ENCODE measurements at regions not wholly inside any gene's neighbourhood (a gene's known extent, or its start where the extent isn't known, plus 50 kb on each side); places are given as distances from the start of the nearest gene placed in this dataset.

GRCh38 chr17:6346986-6347385 is 87.9 kb downstream of the AIPL1 start:
- Histone ChIP-seq H3K79me2 (ENCODE audit: control insufficient read depth in 1 of 2, insufficient read depth in 2 of 2, low read length in 2 of 2) (no peaks in the 10 kb centered on the region), H3K27ac (ENCODE audit: low read depth, low read length) (no peak overlapping the region), H2BK15ac (ENCODE audit: low read length) (no peak overlapping the region), H3K9me3 (ENCODE audit: insufficient read depth in 2 of 2, low read depth in 1 of 2, low read length in 1 of 2) (no peaks in the 10 kb centered on the region), H4K8ac (ENCODE audit: extremely low read depth, insufficient read depth, low read length) (no peak overlapping the region), H2BK20ac (ENCODE audit: low read length) (no peak overlapping the region), H2BK120ac (replicated peaks; ENCODE audit: low read depth, low read length) (no peak overlapping the region), H3K9ac (replicated peaks in 1 of 4; ENCODE audit: extremely low read depth in 1 of 4, low read depth in 3 of 4, low read length in 3 of 4) (no peak overlapping the region), H3K14ac (ENCODE audit: insufficient read length) (no peak overlapping the region), H3K4ac (replicated peaks; ENCODE audit: insufficient read length, low read depth, low read length) (no peak overlapping the region), H2AK5ac (ENCODE audit: low read depth, low read length) (no peak overlapping the region), H2AFZ (ENCODE audit: low read length) (no peak overlapping the region), H4K20me1 (replicated peaks in 1 of 2; ENCODE audit: control insufficient read depth in 1 of 2, insufficient read depth in 2 of 2, low read length in 2 of 2) (no peaks in the 10 kb centered on the region), H3K23me2 (ENCODE audit: low read depth, low read length) (no peaks in the 10 kb centered on the region), H4K5ac (ENCODE audit: insufficient read length, low read depth, low read length) (no peak overlapping the region), H3K18ac (ENCODE audit: extremely low read depth, low read length) (no peak overlapping the region), H3K79me1 (ENCODE audit: low read depth, low read length) (no peaks in the 10 kb centered on the region), H3K36me3 (ENCODE audit: control insufficient read depth in 2 of 4, insufficient read depth in 4 of 4, low read length in 3 of 4) (no peaks in the 10 kb centered on the region), H2BK12ac (ENCODE audit: low read depth, low read length) (no peak overlapping the region), H3K4me3 (ENCODE audit: extremely low read depth in 1 of 4, insufficient read depth in 2 of 4, low read depth in 3 of 4, low read length in 4 of 4) (no peak overlapping the region), H3K27me3 (replicated peaks in 1 of 4; ENCODE audit: control insufficient read depth in 3 of 4, extremely low read depth in 1 of 4, insufficient read depth in 3 of 4, low read length in 3 of 4) (no peaks in the 10 kb centered on the region; a peak in 1 of 7 replicates), H2BK5ac (ENCODE audit: low read depth, low read length) (no peak overlapping the region), H4K91ac (replicated peaks; ENCODE audit: insufficient read length, low read length) (no peak overlapping the region), H3K56ac (replicated peaks; ENCODE audit: insufficient read length, low read depth, low read length) (no peak overlapping the region), H3K4me1 (replicated peaks in 1 of 4; ENCODE audit: control insufficient read depth in 3 of 4, insufficient read depth in 4 of 4, low read length in 3 of 4) (no peaks in the 10 kb centered on the region), H3K23ac (ENCODE audit: insufficient read length) (no peak overlapping the region), H3K4me2 (ENCODE audit: insufficient read depth in 1 of 2, low read depth in 2 of 2, low read length in 2 of 2) (no peak overlapping the region)
- TF ChIP-seq SIRT6 (IDR thresholded peaks at IDR 0.05; ENCODE audit: low read length) (no peak), ASH2L (IDR thresholded peaks at IDR 0.05; ENCODE audit: low read length) (no peak), TBP (IDR thresholded peaks at IDR 0.05; ENCODE audit: low read depth, low read length) (no peak)
- no peak for DNase-seq (ENCODE audit: low read depth in 1 of 2, low spot score in 2 of 2)
- ChIA-PET CTCF (ENCODE audit: partially characterized antibody) (interaction anchor here (0.7 to 2.0 kb wide), 2 partner anchors 26 to 66 kb away, joined by 3 to 7 read pairs; no protein-coding TSS in a partner anchor), POLR2A (ENCODE audit: partially characterized antibody) (no interaction called here)
- FAIRE-seq = no peak
- WGBS, 2 experiments (ENCODE audit: extremely low coverage in 1 of 2, insufficient coverage in 1 of 2, insufficient read length in 1 of 2, insufficient replicate concordance in 2 of 2, low coverage in 1 of 2, low lambda C conversion rate in 2 of 2, missing lambda C conversion rate in 1 of 2) = 95% methylated on average over 2 of the region's 2 CpGs; no CpG with 5 or more reads in 1 of the 2 experiments

All from H1 (cell line).